ENCODE measurements at regions not wholly inside any gene's neighbourhood (a gene's known extent, or its start where the extent isn't known, plus 50 kb on each side); places are given as distances from the start of the nearest gene placed in this dataset.

DNA sequence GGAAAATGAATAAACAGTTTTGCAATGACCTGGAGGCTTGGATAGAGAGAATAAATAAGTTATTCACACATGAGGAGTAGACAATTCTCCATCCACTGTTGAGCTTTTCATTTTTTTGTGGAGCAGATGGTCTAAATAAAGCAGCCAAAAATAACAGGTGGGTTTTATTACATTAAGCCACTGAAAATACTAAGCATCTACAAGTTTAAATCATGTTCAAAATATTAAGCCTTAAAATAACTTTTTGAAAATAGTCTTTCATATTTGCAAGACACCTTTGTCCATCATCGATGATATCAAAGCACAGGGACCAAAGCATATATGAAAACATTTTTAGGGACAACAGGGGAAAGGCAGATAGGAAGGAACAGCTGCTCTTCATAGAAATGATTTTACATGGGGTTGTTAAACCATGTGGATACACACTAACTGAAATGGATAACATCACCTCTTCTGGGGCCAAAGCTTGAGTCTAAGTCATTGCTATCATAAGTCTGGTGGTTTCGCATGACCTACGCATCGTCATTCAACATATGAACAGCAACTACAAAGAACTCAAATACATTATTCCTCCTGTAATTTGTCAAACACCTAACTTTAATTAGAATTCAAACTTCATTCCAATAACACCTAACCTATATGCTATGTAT, 197.6 kb upstream of the CHST9 start:
- WGBS, 4 donors, result 77 to 86% (median 80%) methylated on average over 4 of the region's 4 CpGs
- H3K27ac ChIP-seq, result no peak overlapping the region
- peak in 2 of 4 donors; percentile 48 to 83 for ATAC-seq

DNA sequence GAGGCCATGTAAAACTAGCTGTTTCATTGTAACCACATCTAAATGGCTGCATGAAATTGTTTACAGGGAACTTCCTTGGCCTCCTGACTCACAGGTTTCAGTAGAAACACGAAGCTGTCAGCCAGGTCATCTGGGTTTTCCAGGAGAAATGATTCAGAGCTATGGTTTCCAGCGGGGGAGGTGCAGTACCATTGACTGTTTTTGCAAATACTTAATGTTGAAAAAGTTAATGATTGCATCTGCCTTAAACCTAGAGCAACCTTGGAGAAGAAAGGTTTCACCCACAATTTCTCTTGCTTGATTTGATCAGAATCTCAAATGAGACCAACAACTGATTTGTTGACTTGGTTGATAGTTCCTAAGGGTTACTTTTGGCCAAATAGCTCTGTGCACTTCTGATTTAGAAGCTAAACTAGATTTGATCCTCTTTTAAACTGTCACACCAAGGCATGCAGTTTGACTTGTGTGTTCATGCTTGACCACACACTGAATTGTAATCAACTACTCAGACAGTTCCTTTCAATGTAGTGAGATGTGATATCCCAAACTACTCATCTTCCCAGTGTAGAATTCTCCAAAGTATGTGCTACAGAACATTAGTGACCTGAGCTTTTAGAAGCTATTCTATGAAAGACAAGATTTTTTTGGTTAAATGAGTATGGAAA, 193.5 kb upstream of the CHST9 start:
- ATAC-seq, result no peak
- no peak overlapping the region for H3K27ac ChIP-seq
- DNase-seq, result no peak
- H3K9me3 ChIP-seq, result no peaks in the 10 kb centered on the region
- WGBS, 4 donors, result 46 to 75% (median 63%) methylated on average over 2 of the region's 2 CpGs
- H3K27me3 ChIP-seq, result no peaks in the 10 kb centered on the region
- no peaks in the 10 kb centered on the region for H3K4me1 ChIP-seq
- intact Hi-C loops (cut with DNase I), result no loop called here
- H3K36me3 ChIP-seq, result no peaks in the 10 kb centered on the region
- TF ChIP-seq, protein P1, sequence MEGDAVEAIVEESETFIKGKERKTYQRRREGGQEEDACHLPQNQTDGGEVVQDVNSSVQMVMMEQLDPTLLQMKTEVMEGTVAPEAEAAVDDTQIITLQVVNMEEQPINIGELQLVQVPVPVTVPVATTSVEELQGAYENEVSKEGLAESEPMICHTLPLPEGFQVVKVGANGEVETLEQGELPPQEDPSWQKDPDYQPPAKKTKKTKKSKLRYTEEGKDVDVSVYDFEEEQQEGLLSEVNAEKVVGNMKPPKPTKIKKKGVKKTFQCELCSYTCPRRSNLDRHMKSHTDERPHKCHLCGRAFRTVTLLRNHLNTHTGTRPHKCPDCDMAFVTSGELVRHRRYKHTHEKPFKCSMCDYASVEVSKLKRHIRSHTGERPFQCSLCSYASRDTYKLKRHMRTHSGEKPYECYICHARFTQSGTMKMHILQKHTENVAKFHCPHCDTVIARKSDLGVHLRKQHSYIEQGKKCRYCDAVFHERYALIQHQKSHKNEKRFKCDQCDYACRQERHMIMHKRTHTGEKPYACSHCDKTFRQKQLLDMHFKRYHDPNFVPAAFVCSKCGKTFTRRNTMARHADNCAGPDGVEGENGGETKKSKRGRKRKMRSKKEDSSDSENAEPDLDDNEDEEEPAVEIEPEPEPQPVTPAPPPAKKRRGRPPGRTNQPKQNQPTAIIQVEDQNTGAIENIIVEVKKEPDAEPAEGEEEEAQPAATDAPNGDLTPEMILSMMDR (IDR thresholded peaks at IDR 0.05), result no peak
- no peak for TF ChIP-seq POLR2A (IDR thresholded peaks at IDR 0.05)
- H3K4me3 ChIP-seq, result no peak overlapping the region

More for the DNA sequence above, 197.6 kb upstream of the CHST9 start:
- DNase-seq, result no peak
- Histone ChIP-seq H3K9me3 (no peaks in the 10 kb centered on the region), H3K27me3 (no peaks in the 10 kb centered on the region), H3K4me1 (no peaks in the 10 kb centered on the region), H3K4me3 (no peak overlapping the region), H3K36me3 (no peaks in the 10 kb centered on the region)
- intact Hi-C loops (cut with DNase I), result loop anchor here in 1 of 10 donors (10.0 kb wide), 1 partner anchor 52 kb away; no protein-coding TSS in a partner anchor
- TF ChIP-seq, protein P1 (IDR thresholded peaks at IDR 0.05), result no peak
- TF ChIP-seq POLR2A (IDR thresholded peaks at IDR 0.05), result no peak

GRCh38 chr18:27377251-27377650, 192.1 kb upstream of the CHST9 start:
- H3K27me3 ChIP-seq, result no peaks in the 10 kb centered on the region
- no peak overlapping the region for H3K27ac ChIP-seq
- H3K4me1 ChIP-seq, result no peaks in the 10 kb centered on the region
- no peak overlapping the region for H3K4me3 ChIP-seq
- no peaks in the 10 kb centered on the region for H3K9me3 ChIP-seq
- DNase-seq (no peak), ATAC-seq (no peak)
- intact Hi-C loops (cut with DNase I), result no loop called here
- 75 to 84% (median 79%) methylated on average over 1 of the region's 1 CpG for WGBS, 4 donors
- TF ChIP-seq POLR2A (IDR thresholded peaks at IDR 0.05), result no peak
- TF ChIP-seq, protein P1 (IDR thresholded peaks at IDR 0.05), result no peak
- H3K36me3 ChIP-seq, result no peaks in the 10 kb centered on the region

DNA sequence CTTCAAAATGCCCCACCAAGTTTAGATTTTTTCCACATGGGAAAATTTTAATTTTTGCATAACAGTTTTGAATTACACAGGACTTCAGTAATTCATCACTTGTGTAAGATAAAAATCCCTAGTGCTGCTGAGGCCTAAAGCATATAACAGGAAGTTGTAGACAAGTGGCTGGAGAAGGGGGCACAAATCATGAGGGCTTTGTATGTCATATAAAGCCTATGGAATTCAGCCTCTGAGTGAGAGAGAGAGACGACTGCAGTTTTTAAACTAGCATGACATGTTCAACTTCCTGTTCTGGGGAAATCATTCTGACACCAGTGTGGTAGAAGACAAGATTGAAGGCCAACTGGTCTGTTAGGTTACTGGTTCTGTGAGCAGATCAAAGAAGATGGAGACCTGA, 187.3 kb upstream of the CHST9 start:
- 21 to 29% (median 28%) methylated on average over 1 of the region's 1 CpG for WGBS, 4 donors
- ATAC-seq, result no peak
- no peak overlapping the region for H3K4me3 ChIP-seq
- H3K27me3 ChIP-seq, result no peaks in the 10 kb centered on the region
- intact Hi-C loops (cut with DNase I), result no loop called here
- TF ChIP-seq POLR2A (IDR thresholded peaks at IDR 0.05), result no peak
- TF ChIP-seq, protein P1 (IDR thresholded peaks at IDR 0.05), result no peak
- no peaks in the 10 kb centered on the region for H3K4me1 ChIP-seq
- no peaks in the 10 kb centered on the region for H3K9me3 ChIP-seq
- no peaks in the 10 kb centered on the region for H3K36me3 ChIP-seq
- no peak for DNase-seq
- no peak overlapping the region for H3K27ac ChIP-seq
